ENCODE measurements at regions not wholly inside any gene's neighbourhood (a gene's known extent, or its start where the extent isn't known, plus 50 kb on each side); places are given as distances from the start of the nearest gene placed in this dataset.
"Not testable (repeated sequence)": the region's sequence is repeated elsewhere in the genome, so short reads cannot be mapped to it uniquely, and the experiment has no call there.

GRCh38 chr20:12512755-12513154 is 496.0 kb upstream of the SPTLC3 start:
- no peak for DNase-seq

GRCh38 chr20:12528104-12528503 is 480.7 kb upstream of the SPTLC3 start:
- no peak for DNase-seq

- DNase-seq: no peak
Measured at GRCh38 chr20:12528591-12529041, 480.2 kb upstream of the SPTLC3 start.

DNA sequence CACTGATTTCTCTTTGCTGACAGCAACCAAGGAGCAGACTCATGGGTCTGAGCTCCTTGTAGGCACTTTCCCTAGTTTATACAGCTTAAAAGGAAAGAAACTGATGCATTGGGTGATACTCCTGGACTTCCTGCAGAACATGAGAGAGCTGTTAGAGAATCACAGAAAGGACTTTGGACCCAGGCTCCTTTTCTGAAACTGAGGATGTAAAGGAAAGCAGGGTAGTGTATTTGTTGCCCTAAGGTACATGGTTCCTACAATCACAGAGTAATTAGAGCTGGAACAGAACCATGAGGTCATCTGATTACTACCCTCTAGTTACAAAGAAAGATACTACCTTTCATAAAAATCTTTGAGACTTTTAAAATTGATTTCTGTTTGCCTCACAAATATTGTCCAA is 477.1 kb upstream of the SPTLC3 start:
- DNase-seq: no peak

- DNase-seq: no peak
Measured at GRCh38 chr20:12535316-12535715, 473.5 kb upstream of the SPTLC3 start.

GRCh38 chr20:12535770-12536169 is 473.0 kb upstream of the SPTLC3 start:
- no peak for DNase-seq

GRCh38 chr20:12554426-12554825 is 454.3 kb upstream of the SPTLC3 start:
- DNase-seq: no peak

DNA sequence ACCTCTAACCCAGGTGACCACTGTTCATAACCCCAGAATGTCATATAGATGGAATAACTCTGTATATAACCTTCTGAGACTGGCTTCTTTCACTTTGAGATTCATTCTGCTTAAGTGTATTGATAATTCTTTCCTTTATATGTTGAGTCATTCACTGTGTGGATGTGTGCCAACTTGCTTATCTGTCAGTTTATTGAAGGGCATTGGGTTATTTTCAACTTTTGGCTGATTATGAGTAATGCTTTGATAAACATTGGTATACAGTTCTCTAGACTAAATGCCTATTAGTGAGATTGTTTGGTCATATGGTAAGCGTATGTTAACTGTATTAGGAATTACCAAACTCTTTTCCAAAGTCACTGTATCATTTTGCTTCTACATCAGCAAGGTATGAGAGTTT is 453.4 kb upstream of the SPTLC3 start:
- DNase-seq: no peak

DNA sequence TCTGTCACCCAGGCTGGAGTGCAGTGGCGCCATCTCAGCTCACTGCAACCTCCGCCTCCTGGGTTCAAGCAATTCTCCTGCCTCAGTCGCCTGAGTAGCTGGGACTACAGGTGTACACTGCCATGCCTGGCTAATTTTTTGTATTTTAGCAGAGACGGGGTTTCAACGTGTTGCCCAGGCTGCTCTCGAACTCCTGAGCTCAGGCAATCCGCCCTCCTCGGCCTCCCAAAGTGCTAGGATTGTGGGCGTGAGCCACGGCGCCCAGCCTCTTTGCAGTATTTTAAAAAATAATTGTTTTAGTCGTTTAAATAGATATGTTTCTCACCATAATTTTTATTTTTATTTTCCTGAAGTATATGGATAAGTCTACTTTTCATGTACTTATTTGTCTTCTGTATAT is 452.9 kb upstream of the SPTLC3 start:
- not testable (repeated sequence) for DNase-seq

DNA sequence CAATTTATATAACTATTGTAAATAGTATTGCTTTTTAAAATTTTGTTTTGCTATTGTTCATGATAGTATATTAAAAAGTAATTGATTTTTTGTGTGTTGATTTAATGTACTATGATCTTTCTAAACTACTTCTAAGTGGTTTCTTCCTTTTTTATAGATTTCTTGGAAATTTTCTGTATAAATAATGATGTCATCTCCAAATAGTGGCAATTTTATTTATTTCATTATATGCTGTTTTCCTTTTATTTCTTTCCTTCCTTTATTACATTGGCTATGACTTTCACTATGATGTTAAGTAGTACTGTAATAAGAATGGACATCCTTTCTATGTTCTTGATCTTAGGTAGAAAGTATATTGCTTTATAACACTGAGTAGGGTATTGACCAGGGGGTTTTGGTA is 451.5 kb upstream of the SPTLC3 start:
- no peak for DNase-seq

- no peak for DNase-seq
Measured at GRCh38 chr20:12564979-12565378, 443.8 kb upstream of the SPTLC3 start.

GRCh38 chr20:12566596-12566995 is 442.2 kb upstream of the SPTLC3 start:
- DNase-seq: no peak

- no peak for DNase-seq
Measured at GRCh38 chr20:12570371-12570770, 438.4 kb upstream of the SPTLC3 start.

- DNase-seq: no peak
Measured at GRCh38 chr20:12573442-12573841, 435.3 kb upstream of the SPTLC3 start.

- no peak for DNase-seq
Measured at GRCh38 chr20:12575352-12576095, 433.2 kb upstream of the SPTLC3 start.

DNA sequence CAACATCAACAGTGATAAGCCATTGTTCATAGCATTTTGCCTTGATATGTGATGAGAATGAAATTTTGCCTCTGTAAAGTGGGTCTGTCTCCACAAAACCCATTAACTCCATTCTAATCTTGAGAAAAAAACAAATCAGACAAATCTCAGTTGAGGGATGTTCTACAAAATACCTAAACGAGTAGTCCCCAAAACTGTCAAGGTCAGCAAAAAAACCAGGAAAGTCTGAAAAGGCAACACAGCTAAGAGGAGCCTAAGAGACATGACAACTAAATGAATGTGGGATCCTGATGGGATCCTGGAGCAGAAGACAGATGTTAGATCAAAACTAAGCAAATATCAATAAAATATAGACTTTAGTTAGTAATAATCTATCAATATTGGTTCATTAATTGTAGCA is 431.6 kb upstream of the SPTLC3 start:
- DNase-seq: no peak

DNA sequence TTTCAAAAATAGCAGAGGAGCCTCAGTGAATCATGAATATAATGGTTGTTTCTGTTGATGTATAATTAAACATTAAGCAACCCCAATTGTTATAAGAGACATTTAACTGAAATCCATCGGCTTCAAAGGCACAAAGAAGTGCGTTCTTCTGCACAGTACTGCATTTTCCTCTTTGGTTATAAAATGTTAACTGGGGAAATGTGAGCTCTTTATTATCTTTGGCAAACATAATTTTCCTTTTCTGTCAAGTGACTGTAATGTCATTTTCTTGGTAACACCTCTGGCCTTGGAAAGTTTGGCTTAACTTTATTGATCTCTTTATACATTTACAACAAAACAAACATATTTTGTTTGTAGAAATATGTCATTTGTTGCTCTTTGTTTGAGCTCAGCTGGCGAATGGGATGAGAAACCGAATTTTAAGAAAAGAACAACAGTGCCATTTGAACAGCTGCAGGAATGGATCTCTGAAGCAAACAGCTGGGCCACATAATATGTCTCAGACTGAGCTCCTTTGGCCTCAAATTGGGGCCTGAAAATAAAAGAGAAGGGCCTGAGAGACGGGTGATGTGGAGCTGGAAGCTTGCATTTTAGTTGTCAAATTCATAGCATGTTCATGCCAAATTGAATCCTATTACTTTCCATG is 427.0 kb upstream of the SPTLC3 start:
- DNase-seq: no peak

DNA sequence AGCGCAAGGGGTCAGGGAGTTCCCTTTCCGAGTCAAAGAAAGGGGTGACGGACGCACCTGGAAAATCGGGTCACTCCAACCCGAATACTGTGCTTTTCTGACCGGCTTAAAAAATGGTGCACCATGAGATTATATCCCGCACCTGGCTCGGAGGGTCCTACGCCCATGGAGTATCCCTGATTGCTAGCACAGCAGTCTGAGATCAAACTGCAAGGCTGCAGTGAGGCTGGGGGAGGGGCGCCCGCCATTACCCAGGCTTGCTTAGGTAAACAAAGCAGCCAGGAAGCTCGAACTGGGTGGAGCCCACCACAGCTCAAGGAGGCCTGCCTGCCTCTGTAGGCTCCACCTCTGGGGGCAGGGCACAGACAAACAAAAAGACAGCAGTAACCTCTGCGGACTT is 426.1 kb upstream of the SPTLC3 start:
- DNase-seq: not testable (repeated sequence)

GRCh38 chr20:12591949-12592470 is 416.8 kb upstream of the SPTLC3 start:
- no peak for DNase-seq

DNA sequence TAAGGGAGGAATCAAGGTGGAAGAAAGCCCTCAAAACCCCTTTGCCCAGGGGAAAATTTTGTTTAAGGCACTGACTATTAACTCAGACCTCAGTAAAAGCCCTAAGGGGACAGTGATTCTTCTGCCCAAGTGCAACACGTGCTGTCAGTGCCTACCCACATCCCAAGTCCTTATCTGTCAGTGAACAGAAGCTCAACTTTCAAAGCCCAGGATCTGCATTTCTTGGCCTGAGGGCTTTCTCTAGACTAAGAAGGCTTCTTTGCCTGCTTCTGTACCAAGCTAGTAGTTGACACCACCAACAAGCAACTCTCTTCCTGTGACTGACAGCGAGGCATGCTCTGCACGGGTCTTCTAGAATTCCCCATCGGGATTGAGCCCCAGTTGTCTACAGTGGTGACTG is 416.0 kb upstream of the SPTLC3 start:
- DNase-seq: no peak

DNA sequence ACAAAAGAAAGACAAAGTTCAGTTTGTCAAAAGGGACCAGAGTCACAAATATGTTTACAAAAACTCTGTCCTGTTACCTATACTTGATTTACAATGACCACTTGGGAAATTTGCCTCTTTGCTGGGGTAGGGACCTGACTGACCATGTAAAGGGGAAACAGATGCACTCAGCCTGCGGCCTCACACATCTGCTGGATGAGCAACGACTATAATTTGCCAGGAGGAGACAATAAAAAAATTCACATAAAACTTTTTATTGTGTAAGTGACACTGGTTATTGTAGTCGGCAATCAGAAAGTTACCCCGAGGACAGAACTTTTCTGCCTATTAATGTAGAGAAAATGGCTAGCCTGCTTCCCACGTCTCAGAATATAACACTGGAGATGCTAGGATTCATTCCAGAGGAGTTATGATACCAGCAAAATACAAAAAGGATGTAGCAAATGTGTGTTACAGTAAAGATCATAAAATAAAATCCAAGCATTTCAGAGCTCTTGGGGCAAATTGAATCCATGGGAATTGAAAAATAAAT is 415.4 kb upstream of the SPTLC3 start:
- no peak for DNase-seq

GRCh38 chr20:12594410-12595088 is 414.2 kb upstream of the SPTLC3 start:
- DNase-seq: no peak

DNA sequence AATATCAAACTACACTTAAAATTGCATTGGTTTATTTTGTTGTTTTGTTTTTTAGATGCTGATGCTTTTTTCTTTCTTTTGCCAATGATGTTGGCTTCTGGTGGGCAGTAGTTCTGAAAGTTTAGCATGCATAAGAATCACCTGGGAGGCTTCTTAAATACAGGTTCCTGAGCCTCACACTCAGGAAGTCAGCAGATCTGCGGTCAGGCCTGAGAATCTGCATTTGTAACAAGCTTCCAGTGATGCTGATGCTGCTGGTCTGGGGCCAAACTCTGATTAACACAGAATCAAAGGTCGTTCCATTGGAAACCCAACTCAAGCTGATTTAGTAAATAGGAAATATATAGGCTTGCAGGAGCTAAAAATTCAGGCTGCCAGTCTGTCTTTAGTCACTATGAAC is 412.9 kb upstream of the SPTLC3 start:
- no peak for DNase-seq

- DNase-seq: no peak
Measured at GRCh38 chr20:12596863-12597262, 411.9 kb upstream of the SPTLC3 start.
